Suprapubic skin (tissue), 3 donors: ENCODE measurements at regions not wholly inside any gene's neighbourhood (a gene's known extent, or its start where the extent isn't known, plus 50 kb on each side); places are given as distances from the start of the nearest gene placed in this dataset.
"Not testable (repeated sequence)": the region's sequence is repeated elsewhere in the genome, so short reads cannot be mapped to it uniquely, and the experiment has no call there.

Experiments used
- EP300 ChIP-seq: sonication (generic); formaldehyde crosslinking; IDR thresholded peaks from one replicate; pipeline ENCODE4 v1.6.1; 2017; ENCODE audit warnings: antibody characterized with exemption
- TF ChIP-seq, protein P1 (sequence below), 2 donors: fragments of 200-600 bp in 1 of 2; fragments of 450-650 bp in 1 of 2; sonication (generic) in 1 of 2; IDR thresholded peaks; one replicate each; pipeline ENCODE4 v1.5.1; 2016 to 2019; ENCODE audit warnings: antibody characterized with exemption in 2 of 2, mild to moderate bottlenecking in 1 of 2, moderate library complexity in 1 of 2

DNA sequence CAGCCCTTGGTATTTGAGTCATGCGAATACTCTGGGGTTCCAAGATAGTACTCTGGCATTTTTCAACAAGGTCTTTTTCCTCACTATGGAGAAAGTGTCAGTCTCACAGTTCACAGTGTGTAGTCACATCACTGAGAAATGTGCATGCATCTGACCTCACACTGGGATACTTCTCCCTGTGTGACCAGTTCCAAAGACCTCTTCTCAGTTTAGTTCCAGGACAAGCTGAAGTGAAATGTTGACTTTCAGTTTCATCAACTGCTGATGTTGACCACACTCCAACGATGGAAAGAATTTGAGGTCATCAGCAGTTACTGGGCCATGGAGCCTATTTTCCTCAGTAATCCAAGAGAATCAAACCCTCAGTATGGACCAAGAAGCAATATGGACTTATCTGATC is 55.1 kb upstream of the SOX11 start:
- TF ChIP-seq, protein P1, sequence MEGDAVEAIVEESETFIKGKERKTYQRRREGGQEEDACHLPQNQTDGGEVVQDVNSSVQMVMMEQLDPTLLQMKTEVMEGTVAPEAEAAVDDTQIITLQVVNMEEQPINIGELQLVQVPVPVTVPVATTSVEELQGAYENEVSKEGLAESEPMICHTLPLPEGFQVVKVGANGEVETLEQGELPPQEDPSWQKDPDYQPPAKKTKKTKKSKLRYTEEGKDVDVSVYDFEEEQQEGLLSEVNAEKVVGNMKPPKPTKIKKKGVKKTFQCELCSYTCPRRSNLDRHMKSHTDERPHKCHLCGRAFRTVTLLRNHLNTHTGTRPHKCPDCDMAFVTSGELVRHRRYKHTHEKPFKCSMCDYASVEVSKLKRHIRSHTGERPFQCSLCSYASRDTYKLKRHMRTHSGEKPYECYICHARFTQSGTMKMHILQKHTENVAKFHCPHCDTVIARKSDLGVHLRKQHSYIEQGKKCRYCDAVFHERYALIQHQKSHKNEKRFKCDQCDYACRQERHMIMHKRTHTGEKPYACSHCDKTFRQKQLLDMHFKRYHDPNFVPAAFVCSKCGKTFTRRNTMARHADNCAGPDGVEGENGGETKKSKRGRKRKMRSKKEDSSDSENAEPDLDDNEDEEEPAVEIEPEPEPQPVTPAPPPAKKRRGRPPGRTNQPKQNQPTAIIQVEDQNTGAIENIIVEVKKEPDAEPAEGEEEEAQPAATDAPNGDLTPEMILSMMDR (IDR thresholded peaks at IDR 0.05) = not testable (repeated sequence)
- not testable (repeated sequence) for TF ChIP-seq EP300
